ENCODE measurements at regions not wholly inside any gene's neighbourhood (a gene's known extent, or its start where the extent isn't known, plus 50 kb on each side); places are given as distances from the start of the nearest gene placed in this dataset.
"Not testable (repeated sequence)": the region's sequence is repeated elsewhere in the genome, so short reads cannot be mapped to it uniquely, and the experiment has no call there.

DNA sequence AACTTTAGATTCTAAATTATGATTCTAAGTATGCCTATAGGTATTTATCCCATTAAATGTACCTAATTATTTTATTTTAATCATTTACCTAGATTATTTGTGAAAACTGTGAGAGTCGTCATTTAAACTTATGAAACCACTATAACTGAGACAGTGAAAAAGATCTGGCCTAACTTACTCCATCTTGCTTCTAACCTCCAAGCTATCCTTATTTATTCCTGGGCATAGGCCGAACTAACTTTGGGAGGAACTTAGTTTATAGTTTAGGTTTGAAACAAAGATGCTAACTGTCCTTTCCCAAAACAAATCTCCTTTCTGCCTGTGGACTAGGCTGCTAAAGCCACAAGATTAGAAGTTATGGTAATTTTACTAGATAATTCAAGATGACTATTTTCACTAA lies 79.7 kb upstream of the PPP2R5C start:
- H3K27ac Mint-ChIP-seq (ENCODE audit: unreplicated experiment): no peak overlapping the region
- TF ChIP-seq, protein P1, sequence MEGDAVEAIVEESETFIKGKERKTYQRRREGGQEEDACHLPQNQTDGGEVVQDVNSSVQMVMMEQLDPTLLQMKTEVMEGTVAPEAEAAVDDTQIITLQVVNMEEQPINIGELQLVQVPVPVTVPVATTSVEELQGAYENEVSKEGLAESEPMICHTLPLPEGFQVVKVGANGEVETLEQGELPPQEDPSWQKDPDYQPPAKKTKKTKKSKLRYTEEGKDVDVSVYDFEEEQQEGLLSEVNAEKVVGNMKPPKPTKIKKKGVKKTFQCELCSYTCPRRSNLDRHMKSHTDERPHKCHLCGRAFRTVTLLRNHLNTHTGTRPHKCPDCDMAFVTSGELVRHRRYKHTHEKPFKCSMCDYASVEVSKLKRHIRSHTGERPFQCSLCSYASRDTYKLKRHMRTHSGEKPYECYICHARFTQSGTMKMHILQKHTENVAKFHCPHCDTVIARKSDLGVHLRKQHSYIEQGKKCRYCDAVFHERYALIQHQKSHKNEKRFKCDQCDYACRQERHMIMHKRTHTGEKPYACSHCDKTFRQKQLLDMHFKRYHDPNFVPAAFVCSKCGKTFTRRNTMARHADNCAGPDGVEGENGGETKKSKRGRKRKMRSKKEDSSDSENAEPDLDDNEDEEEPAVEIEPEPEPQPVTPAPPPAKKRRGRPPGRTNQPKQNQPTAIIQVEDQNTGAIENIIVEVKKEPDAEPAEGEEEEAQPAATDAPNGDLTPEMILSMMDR (IDR thresholded peaks at IDR 0.05): no peak
- peaks cover 3% of the 10 kb centered on the region for H3K36me3 Mint-ChIP-seq (ENCODE audit: low read depth)
- H3K9me3 Mint-ChIP-seq (ENCODE audit: low read depth): no peaks in the 10 kb centered on the region
- H3K4me1 Mint-ChIP-seq (ENCODE audit: low read depth): no peaks in the 10 kb centered on the region
- no peak for DNase-seq (ENCODE audit: low spot score)
- H3K4me3 Mint-ChIP-seq (ENCODE audit: unreplicated experiment): no peak overlapping the region
- H3K27me3 Mint-ChIP-seq (ENCODE audit: low read depth): peaks cover 37% of the 10 kb centered on the region

DNA sequence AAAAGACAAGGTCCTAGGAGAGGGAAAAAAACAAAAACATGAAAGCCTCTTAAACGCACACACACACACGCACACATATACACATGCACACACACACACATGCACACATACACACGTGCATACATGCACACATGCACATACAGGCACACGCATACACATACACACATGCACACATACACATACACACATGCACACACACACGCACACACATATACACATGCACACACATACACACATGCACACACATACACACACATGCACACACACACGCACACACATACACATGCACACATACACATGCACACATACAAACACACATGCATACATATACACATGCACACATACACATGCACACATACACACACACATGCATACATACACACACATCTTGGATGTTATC lies 78.1 kb upstream of the PPP2R5C start:
- DNase-seq (ENCODE audit: low spot score): no peak
- Mint-ChIP-seq H3K9me3 (ENCODE audit: low read depth) (no peaks in the 10 kb centered on the region), H3K27me3 (ENCODE audit: low read depth) (peaks cover 41% of the 10 kb centered on the region), H3K27ac (ENCODE audit: unreplicated experiment) (no peak overlapping the region), H3K4me1 (ENCODE audit: low read depth) (no peaks in the 10 kb centered on the region), H3K4me3 (ENCODE audit: unreplicated experiment) (no peak overlapping the region), H3K36me3 (ENCODE audit: low read depth) (peaks cover 3% of the 10 kb centered on the region)
- TF ChIP-seq, protein P1 (IDR thresholded peaks at IDR 0.05): no peak

DNA sequence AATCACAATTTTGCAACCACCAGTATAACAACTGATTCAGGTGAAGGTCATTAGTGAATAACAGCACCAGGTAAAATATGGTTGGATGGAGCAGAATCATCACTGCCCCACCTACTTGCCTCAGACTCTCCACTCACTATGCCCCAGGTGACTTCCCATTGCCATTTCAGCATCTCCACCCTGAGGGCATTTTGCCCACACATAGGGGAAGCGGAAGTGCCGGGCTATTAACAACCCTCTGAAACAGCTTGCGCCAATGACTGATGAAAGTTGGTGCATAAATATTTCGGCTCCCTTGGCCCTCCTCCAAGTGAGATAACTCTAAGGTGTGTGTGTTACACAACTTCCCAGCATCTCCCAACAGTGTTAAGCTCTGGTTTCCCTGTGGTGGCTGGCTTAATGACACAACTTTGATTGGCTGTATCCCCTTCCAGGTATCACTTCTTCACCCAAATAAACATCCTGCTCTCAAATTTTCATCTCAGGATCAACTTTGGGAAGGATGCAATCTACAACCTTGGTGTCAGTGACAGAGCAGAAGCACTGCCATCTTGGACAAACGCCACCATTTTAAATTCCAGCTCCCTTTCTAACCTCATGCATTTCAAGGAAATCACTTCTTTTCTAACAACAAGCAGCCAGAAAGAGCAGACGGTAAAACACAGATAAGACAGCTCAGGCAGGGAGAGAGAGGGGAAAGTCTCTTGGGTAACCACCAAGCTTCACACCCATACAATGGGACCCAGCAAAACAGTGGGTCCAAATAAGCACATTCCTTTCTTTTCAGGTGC lies 73.6 kb upstream of the PPP2R5C start:
- Mint-ChIP-seq H3K9me3 (ENCODE audit: low read depth) (no peaks in the 10 kb centered on the region), H3K36me3 (ENCODE audit: low read depth) (peaks cover 3% of the 10 kb centered on the region), H3K27ac (ENCODE audit: unreplicated experiment) (no peak overlapping the region), H3K4me1 (ENCODE audit: low read depth) (no peaks in the 10 kb centered on the region), H3K27me3 (ENCODE audit: low read depth) (peaks cover 40% of the 10 kb centered on the region), H3K4me3 (ENCODE audit: unreplicated experiment) (no peak overlapping the region)
- TF ChIP-seq, protein P1 (IDR thresholded peaks at IDR 0.05): no peak
- DNase-seq (ENCODE audit: low spot score): no peak

DNA sequence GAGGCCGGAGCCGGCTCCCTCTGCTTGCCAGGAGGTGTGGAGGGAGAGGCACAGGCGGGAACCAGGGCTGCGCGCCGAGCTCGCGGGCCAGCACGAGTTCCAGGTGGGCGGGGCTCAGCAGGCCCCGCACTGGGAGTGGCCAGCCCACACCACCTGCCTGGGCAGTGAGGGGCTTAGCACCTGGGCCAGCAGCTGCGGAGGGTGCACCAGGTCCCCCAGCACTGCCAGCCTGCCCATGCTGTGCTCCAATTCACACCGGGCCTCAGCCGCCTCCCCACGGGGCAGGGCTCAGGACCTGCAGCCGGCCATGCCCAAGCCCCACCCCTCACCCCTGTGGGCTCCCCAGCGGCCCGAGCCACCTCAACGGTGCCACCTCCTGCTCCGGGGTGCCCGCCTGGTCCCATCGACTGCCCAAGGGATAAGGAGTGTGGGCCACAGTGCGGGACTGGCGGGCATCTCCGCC lies 72.4 kb upstream of the PPP2R5C start:
- Mint-ChIP-seq H3K36me3 (ENCODE audit: low read depth) (peaks cover 3% of the 10 kb centered on the region), H3K27ac (ENCODE audit: unreplicated experiment) (no peak overlapping the region), H3K27me3 (ENCODE audit: low read depth) (peaks cover 33% of the 10 kb centered on the region), H3K9me3 (ENCODE audit: low read depth) (no peaks in the 10 kb centered on the region), H3K4me1 (ENCODE audit: low read depth) (no peaks in the 10 kb centered on the region), H3K4me3 (ENCODE audit: unreplicated experiment) (no peak overlapping the region)
- TF ChIP-seq, protein P1 (IDR thresholded peaks at IDR 0.05): no peak
- no peak for DNase-seq (ENCODE audit: low spot score)

DNA sequence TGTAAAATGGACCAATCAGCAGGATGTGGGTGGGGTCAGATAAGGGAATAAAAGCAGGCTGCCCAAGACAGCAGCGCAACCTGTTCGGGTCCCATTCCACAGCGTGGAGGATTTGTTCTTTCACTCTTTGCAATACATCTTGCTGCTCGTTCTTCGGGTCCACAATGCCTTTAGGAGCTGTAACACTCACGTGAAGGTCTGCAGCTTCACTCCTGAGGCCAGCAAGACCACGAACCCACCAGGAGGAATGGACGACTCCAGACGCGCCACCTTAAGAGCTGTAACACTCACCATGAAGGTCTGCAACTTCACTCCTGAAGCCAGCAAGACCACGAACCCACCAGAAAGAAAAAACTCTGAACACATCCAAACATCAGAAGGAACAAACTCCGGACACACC lies 71.5 kb upstream of the PPP2R5C start:
- H3K4me3 Mint-ChIP-seq (ENCODE audit: unreplicated experiment); DNase-seq (ENCODE audit: low spot score); H3K36me3 Mint-ChIP-seq (ENCODE audit: low read depth); H3K9me3 Mint-ChIP-seq (ENCODE audit: low read depth); H3K4me1 Mint-ChIP-seq (ENCODE audit: low read depth); H3K27ac Mint-ChIP-seq (ENCODE audit: unreplicated experiment): not testable (repeated sequence)
- H3K27me3 Mint-ChIP-seq (ENCODE audit: low read depth): peaks cover 27% of the 10 kb centered on the region

DNA sequence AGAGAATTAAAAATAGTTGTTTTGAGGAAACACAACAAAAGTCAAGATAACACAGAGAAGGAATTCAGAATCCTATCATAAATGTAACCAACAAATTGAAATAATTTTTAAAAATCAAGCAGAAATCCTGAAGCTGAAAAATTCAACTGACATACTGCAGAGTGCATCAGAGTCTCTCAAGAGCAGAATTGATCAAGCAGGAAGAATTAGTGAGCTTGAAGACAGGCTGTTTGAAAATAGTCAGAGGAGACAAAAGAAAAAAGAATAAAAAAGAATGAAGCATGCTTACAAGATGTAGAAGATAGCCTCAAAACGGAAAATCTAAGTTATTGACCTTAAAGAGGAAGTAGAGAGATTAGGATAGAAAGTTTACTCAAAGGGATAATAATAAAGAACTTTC lies 65.8 kb upstream of the PPP2R5C start:
- H3K4me3 Mint-ChIP-seq (ENCODE audit: unreplicated experiment): no peak overlapping the region
- H3K9me3 Mint-ChIP-seq (ENCODE audit: low read depth): peaks cover 30% of the 10 kb centered on the region
- no peak overlapping the region for H3K27ac Mint-ChIP-seq (ENCODE audit: unreplicated experiment)
- TF ChIP-seq, protein P1 (IDR thresholded peaks at IDR 0.05): no peak
- peaks cover 15% of the 10 kb centered on the region for H3K36me3 Mint-ChIP-seq (ENCODE audit: low read depth)
- DNase-seq (ENCODE audit: low spot score): no peak
- H3K27me3 Mint-ChIP-seq (ENCODE audit: low read depth): peaks cover 48% of the 10 kb centered on the region
- H3K4me1 Mint-ChIP-seq (ENCODE audit: low read depth): no peaks in the 10 kb centered on the region
